Esophagus (tissue), 2 donors: ENCODE measurements at regions not wholly inside any gene's neighbourhood (a gene's known extent, or its start where the extent isn't known, plus 50 kb on each side); places are given as distances from the start of the nearest gene placed in this dataset.
A peak's percentile ranks its signal among the peaks of the same experiment; 100 is the strongest.

Experiments used
- H3K27ac ChIP-seq, 2 donors: one replicate each; pipeline ENCODE4 v1.5.1; 2013; ENCODE audit warnings: low read depth in 2 of 2, mild to moderate bottlenecking in 2 of 2, inconsistent platforms in 1 of 2, low read length in 1 of 2, moderate library complexity in 1 of 2
- H3K27me3 ChIP-seq, 2 donors: one replicate each; pipeline ENCODE4 v1.6.1; 2013; ENCODE audit warnings: low read length in 2 of 2, control low read depth in 1 of 2, mild to moderate bottlenecking in 1 of 2; ENCODE audit not compliant: insufficient read depth in 2 of 2, control insufficient read depth in 1 of 2
- H3K36me3 ChIP-seq, 2 donors: one replicate each; pipeline ENCODE4 v1.6.1; 2013; ENCODE audit warnings: low read length in 1 of 2; ENCODE audit not compliant: control insufficient read depth in 2 of 2, insufficient read depth in 2 of 2
- H3K4me1 ChIP-seq, 2 donors: one replicate each; pipeline ENCODE4 v1.6.1; 2013; ENCODE audit warnings: low read length in 1 of 2; ENCODE audit not compliant: control insufficient read depth in 2 of 2, insufficient read depth in 2 of 2
- H3K4me3 ChIP-seq, 2 donors: one replicate each; pipeline ENCODE4 v1.5.1; 2013; ENCODE audit warnings: low read length in 2 of 2, mild to moderate bottlenecking in 2 of 2, low read depth in 1 of 2, moderate library complexity in 1 of 2
- H3K9me3 ChIP-seq, 2 donors: one replicate each; pipeline ENCODE4 v1.6.1; 2013; ENCODE audit warnings: mild to moderate bottlenecking in 2 of 2, low read depth in 1 of 2, low read length in 1 of 2, moderate library complexity in 1 of 2; ENCODE audit not compliant: control insufficient read depth in 2 of 2, insufficient read depth in 1 of 2
- WGBS, 2 donors: extraction: QIAGEN DNeasy Blood & Tissue Kit; methylation state at CpG; one replicate each; pipeline ENCODE4 v1.1.7; 2013; 5-methylcytosine and 5-hydroxymethylcytosine counted together
- donor health status: healthy with polysubstance abuse.
- donor health status: Bipolar disorder and iron deficiency.

DNA sequence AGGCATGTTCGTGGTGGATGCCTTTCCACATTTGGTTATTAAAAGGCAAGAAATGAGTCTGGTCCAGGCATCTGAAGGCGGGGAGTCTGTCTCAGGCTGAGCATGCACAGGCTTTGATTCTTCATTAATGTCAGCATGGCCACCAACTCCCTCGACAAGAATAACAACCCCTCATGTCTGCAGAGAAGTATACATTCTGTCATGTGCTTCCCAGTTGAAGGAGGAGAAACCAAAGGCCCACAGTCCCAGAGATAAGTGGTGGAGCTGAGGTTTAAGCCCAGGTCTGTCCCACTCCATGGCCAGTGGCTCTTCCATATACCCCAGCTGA, 61.6 kb upstream of the LAPTM5 start:
- Histone ChIP-seq H3K4me3 (no peak overlapping the region), H3K27me3 (no peaks in the 10 kb centered on the region), H3K4me1 (peaks cover 12 to 13% of the 10 kb centered on the region in 2 donors), H3K27ac (no peak overlapping the region), H3K36me3 (no peaks in the 10 kb centered on the region), H3K9me3 (no peaks in the 10 kb centered on the region)
- 63 to 67% methylated on average over 3 of the region's 3 CpGs for WGBS, 2 donors

DNA sequence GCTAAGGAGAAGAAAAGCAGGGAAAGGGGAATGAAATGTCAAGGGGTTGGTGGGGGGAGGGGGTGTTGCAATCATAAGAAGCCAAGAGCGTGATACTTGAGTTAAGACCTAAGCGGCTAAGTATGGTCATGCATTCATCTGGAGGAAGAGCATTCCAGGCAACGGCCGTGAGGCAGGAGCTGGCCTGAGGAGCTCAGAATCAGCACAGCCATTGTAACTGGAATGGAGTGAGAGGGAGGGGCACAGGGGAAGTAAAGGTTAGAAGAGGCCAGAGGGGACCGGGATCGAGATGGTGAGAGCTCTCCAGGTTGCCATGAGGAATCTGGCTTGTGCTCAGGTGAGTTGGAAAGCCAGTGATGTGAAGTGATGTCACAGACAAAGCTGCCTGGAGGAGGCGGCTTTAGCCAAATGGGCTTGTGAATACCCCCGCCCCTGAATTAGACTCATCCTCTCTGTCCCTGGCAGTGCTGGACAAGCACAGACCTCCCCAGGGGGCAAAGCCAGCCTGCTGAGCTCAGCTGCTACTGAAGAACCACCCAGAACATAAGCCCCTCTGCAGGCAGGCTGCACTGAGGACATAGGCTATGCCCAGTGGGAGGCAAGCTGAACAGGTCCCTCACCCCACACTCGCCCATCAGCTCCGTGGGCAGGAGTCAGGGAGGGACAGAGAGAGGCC, 61.1 kb upstream of the LAPTM5 start:
- Histone ChIP-seq H3K36me3 (no peaks in the 10 kb centered on the region), H3K4me3 (no peak overlapping the region), H3K4me1 (peaks cover 8 to 13% of the 10 kb centered on the region in 2 donors), H3K27me3 (no peaks in the 10 kb centered on the region), H3K27ac (peak overlapping the region in 1 of 2 donors; percentile 50), H3K9me3 (no peaks in the 10 kb centered on the region)
- WGBS, 2 donors: 63 to 66% methylated on average over 10 of the region's 10 CpGs

DNA sequence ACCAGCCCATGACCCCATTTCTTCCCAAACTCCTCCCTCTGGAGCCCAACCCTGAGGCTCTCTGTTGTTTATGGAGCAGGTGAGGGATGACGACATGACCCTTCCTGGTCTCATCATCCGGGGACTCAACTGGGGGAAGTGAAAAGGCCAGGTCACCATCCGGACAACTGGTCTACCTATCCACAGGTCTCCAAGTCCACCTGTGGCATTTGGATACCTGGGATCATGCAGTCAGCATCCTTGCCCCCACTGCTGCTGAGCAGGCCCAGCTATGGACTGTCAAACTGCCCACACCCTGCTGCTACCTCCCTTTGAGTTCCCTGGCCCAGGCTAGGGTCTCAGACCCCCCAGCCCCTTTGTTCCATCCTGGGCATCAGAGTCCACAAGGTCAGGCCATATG, 60.0 kb upstream of the LAPTM5 start:
- H3K36me3 ChIP-seq: no peaks in the 10 kb centered on the region
- 86% methylated on average over 3 of the region's 3 CpGs for WGBS, 2 donors
- peaks cover 0 to 8% of the 10 kb centered on the region in 2 donors for H3K4me1 ChIP-seq
- H3K4me3 ChIP-seq: no peak overlapping the region
- no peaks in the 10 kb centered on the region for H3K27me3 ChIP-seq
- peak overlapping the region in 1 of 2 donors; percentile 11 for H3K27ac ChIP-seq
- no peaks in the 10 kb centered on the region for H3K9me3 ChIP-seq

DNA sequence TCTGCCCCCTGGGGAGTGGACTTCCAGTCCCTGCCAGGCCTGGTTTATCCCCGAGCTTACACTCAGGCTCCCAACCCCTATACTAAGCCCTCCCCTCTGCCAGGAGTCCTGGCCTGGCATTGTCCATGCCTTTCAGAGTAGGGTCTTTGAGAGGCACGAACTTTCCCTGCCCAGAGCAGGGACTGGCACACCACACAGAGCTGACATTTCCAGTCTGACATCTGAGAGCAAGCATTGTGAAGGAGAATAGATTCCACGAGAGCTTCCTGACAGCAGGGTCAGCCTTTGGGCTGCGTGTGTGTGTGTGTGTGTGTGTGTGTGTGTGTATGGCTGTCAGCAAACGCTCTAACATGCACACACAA, 59.5 kb upstream of the LAPTM5 start:
- peaks cover 0 to 8% of the 10 kb centered on the region in 2 donors for H3K4me1 ChIP-seq
- 51 to 52% methylated on average over 5 of the region's 5 CpGs for WGBS, 2 donors
- peak overlapping the region in 1 of 2 donors; percentile 59 for H3K27ac ChIP-seq
- no peaks in the 10 kb centered on the region for H3K36me3 ChIP-seq
- H3K4me3 ChIP-seq: no peak overlapping the region
- no peaks in the 10 kb centered on the region for H3K27me3 ChIP-seq
- no peaks in the 10 kb centered on the region for H3K9me3 ChIP-seq

DNA sequence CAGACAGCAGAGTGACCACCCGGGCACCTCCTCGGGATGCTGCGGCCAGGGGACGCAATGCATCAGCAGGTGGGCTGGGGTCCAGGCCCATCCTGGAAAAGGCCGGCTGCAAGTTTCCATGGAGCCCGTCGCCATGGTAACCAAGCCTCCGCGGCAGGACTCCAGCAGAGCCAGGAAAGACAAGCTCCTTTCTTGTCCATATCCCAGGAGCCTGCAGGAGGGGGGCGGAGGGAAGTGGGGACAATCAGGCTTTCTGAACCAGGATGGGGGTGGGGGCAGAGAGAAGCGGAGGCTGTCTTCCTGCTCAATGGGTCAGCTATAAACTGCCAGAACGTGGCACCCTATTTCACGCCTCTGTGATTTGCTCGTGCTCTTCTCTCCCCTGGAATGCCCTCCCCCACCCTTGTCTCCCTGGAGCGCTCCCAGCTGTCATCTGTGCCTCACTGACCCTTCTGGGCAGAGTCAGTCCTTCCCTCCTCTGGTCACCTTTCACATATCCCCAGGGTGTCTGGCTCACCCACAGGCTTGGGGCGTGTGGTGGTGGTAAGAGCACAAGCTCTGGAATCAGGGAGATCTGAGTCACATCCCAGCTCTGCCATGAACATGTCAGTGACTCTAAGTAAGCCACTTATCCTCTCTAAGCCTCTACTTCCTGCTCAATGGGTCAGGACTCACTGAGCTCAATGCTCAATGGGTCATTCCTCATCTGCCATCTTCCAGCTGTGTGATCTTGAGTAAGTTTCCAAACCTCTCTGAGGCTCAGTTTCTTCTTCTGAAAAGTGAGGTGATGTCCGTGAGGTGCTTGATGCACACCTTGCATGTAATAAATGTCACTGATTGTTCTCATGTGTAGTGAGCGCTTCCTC, 58.9 kb upstream of the LAPTM5 start:
- Histone ChIP-seq H3K27me3 (no peaks in the 10 kb centered on the region), H3K4me3 (no peak overlapping the region), H3K36me3 (no peaks in the 10 kb centered on the region), H3K27ac (peak overlapping the region in 1 of 2 donors; percentile 59), H3K9me3 (no peaks in the 10 kb centered on the region), H3K4me1 (peaks cover 0 to 8% of the 10 kb centered on the region in 2 donors)
- 20 to 21% methylated on average over 18 of the region's 18 CpGs for WGBS, 2 donors

DNA sequence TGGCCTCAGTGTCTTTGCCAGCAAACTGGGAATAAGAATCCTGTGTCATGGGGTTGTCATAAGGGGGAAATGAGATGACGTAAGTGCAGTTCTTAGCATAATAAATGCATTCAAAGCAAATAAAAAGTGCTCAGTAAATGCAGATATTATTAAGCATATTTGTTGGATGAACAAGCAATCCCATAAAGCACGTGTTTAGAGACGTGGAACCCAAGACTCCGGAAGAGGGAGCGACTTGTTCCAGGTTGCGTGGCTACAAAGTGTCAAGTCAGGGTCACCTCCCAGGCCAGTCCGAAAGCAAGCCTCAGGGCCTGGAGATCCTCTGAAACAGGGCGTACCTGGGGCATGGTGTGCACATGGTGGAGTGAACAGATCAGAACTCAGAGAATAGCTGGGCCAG, 58.0 kb upstream of the LAPTM5 start:
- no peaks in the 10 kb centered on the region for H3K27me3 ChIP-seq
- H3K4me3 ChIP-seq: no peak overlapping the region
- no peaks in the 10 kb centered on the region for H3K9me3 ChIP-seq
- no peak overlapping the region for H3K27ac ChIP-seq
- no peaks in the 10 kb centered on the region for H3K36me3 ChIP-seq
- WGBS, 2 donors: 84 to 85% methylated on average over 8 of the region's 8 CpGs
- peaks cover 0 to 8% of the 10 kb centered on the region in 2 donors for H3K4me1 ChIP-seq

DNA sequence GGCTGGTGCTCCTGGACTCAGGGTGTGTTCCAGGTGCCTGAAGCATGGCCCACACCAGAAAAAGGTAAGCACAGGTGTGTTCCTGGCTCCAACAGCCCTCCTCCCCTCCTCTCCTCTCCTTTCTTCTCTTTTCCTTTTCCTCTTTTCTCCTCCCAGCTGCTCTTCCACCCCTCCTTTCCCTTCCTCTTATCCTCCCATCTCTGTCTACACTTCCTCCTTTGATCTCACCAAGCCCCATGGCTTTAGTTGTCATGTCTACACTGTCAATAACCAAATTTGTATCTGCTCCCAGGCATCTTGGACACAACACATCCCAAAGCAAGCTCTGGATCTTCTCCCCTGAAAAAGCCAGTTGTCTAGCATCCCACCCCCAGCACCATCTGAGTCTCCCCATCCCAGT, 56.7 kb upstream of the LAPTM5 start:
- H3K36me3 ChIP-seq: no peaks in the 10 kb centered on the region
- no peak overlapping the region for H3K27ac ChIP-seq
- peaks cover 0 to 8% of the 10 kb centered on the region in 2 donors for H3K4me1 ChIP-seq
- H3K27me3 ChIP-seq: no peaks in the 10 kb centered on the region
- H3K9me3 ChIP-seq: no peaks in the 10 kb centered on the region
- no peak overlapping the region for H3K4me3 ChIP-seq

DNA sequence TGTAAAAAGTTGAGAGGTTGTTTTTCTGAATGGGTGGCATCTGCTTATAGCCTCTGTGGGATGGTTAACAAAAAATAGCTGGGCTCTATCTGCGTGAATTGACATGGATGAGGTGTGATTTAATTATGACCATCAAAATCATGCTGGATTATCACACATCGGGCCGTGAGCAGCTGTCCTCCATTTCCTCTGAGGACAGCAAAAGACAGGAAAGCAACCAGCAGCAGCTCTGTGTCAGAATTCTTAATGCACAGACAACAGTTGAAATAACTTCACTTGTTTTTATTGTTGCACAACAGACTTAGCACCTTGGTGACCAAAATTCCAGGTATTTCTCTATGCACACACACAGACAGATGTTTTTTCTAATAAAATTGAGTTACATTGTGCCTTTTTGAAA, 54.5 kb upstream of the LAPTM5 start:
- Histone ChIP-seq H3K4me1 (peaks cover 0 to 8% of the 10 kb centered on the region in 2 donors), H3K27me3 (no peaks in the 10 kb centered on the region), H3K4me3 (no peak overlapping the region), H3K9me3 (no peaks in the 10 kb centered on the region), H3K36me3 (no peaks in the 10 kb centered on the region), H3K27ac (no peak overlapping the region)
- 69 to 79% methylated on average over 3 of the region's 3 CpGs for WGBS, 2 donors

DNA sequence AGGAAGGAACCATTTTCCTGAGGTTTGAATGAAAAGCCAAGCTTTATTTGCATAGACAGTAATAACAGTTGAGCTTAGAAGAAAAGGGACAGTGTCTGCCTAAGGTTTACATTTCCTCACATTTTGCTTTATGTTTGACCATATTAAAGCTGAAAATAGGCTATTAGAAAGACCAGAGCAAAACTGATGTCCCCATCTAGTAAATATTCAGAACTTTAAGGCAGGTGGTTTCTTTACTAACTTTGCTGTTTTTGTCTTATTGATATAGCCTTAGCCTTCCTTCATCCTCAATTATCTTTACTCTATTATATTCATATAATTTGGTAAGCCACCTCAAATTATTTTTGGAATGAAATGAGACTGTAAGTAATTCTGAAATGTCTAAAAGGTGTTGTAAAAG, 53.6 kb upstream of the LAPTM5 start:
- Histone ChIP-seq H3K4me3 (no peak overlapping the region), H3K36me3 (no peaks in the 10 kb centered on the region), H3K4me1 (peaks cover 0 to 2% of the 10 kb centered on the region in 2 donors), H3K27me3 (no peaks in the 10 kb centered on the region), H3K27ac (no peak overlapping the region), H3K9me3 (no peaks in the 10 kb centered on the region)
